NCI-H526 (cell line): ENCODE measurements at regions not wholly inside any gene's neighbourhood (a gene's known extent, or its start where the extent isn't known, plus 50 kb on each side); places are given as distances from the start of the nearest gene placed in this dataset.
A peak's percentile ranks its signal among the peaks of the same experiment; 100 is the strongest.
"Not testable (repeated sequence)": the region's sequence is repeated elsewhere in the genome, so short reads cannot be mapped to it uniquely, and the experiment has no call there.

Experiments
- DNase-seq, 2 experiments: peaks; one replicate each; lab custom pipeline; 2025; lab: John Stamatoyannopoulos, UW

GRCh38 chr1:30151119-30151518 is 572.3 kb downstream of the MATN1 start:
- DNase-seq = no peak

GRCh38 chr1:30149226-30149625 is 574.2 kb downstream of the MATN1 start:
- DNase-seq = no peak

- DNase-seq = no peak
These were observed 574.7 kb downstream of the MATN1 start for GRCh38 chr1:30148676-30149075.

- DNase-seq = no peak
These were observed 576.2 kb downstream of the MATN1 start for GRCh38 chr1:30147188-30147587.

GRCh38 chr1:30146448-30146847 is 576.9 kb downstream of the MATN1 start:
- no peak for DNase-seq

GRCh38 chr1:30145723-30146303 is 577.6 kb downstream of the MATN1 start:
- no peak for DNase-seq

- no peak for DNase-seq
These were observed 578.6 kb downstream of the MATN1 start for GRCh38 chr1:30144831-30145230.

GRCh38 chr1:30143517-30143916 is 579.9 kb downstream of the MATN1 start:
- no peak for DNase-seq

GRCh38 chr1:30140566-30140965 is 582.8 kb downstream of the MATN1 start:
- DNase-seq = no peak

GRCh38 chr1:30138891-30139290 is 584.5 kb downstream of the MATN1 start:
- DNase-seq = no peak

GRCh38 chr1:30137001-30137400 is 586.4 kb downstream of the MATN1 start:
- DNase-seq = no peak

- no peak for DNase-seq
These were observed 587.7 kb downstream of the MATN1 start for GRCh38 chr1:30135698-30136097.

GRCh38 chr1:30134466-30135217 is 588.7 kb downstream of the MATN1 start:
- no peak for DNase-seq

GRCh38 chr1:30133414-30134055 is 589.9 kb downstream of the MATN1 start:
- peak in 1 of 2 experiments; percentile 24 for DNase-seq

GRCh38 chr1:30132602-30133286 is 590.6 kb downstream of the MATN1 start:
- no peak for DNase-seq

GRCh38 chr1:30130566-30130965 is 592.8 kb downstream of the MATN1 start:
- DNase-seq = not testable (repeated sequence)

- DNase-seq = no peak
These were observed 593.3 kb downstream of the MATN1 start for GRCh38 chr1:30130099-30130498.

GRCh38 chr1:30129421-30130055 is 593.8 kb downstream of the MATN1 start:
- DNase-seq = no peak

GRCh38 chr1:30129001-30129408 is 594.4 kb downstream of the MATN1 start:
- no peak for DNase-seq

GRCh38 chr1:30126848-30127247 is 596.5 kb downstream of the MATN1 start:
- DNase-seq = no peak

GRCh38 chr1:30125821-30126170 is 597.6 kb downstream of the MATN1 start:
- no peak for DNase-seq
